H9 (cell line): ENCODE measurements at regions not wholly inside any gene's neighbourhood (a gene's known extent, or its start where the extent isn't known, plus 50 kb on each side); places are given as distances from the start of the nearest gene placed in this dataset.

ENCODE experiments used
- DNase-seq: peaks from one replicate; pipeline ENCODE4 v3.0.0-alpha.2; 2017
- H2AFZ ChIP-seq: one replicate; pipeline ENCODE4 v1.6.1; 2013; ENCODE audit warnings: mild to moderate bottlenecking, low read length, control low read depth, moderate library complexity
- H2AK5ac ChIP-seq: 2 replicates; pipeline ENCODE4 v1.6.1; 2013; ENCODE audit warnings: low read length, control low read depth, mixed read lengths; ENCODE audit not compliant: insufficient read length
- H2BK120ac ChIP-seq: one replicate; pipeline ENCODE4 v1.6.1; 2013; ENCODE audit warnings: low read depth, mild to moderate bottlenecking, low read length, control low read depth, inconsistent platforms; ENCODE audit not compliant: poor library complexity, severe bottlenecking
- H2BK12ac ChIP-seq: 2 replicates; pipeline ENCODE4 v1.6.1; 2013; ENCODE audit warnings: low read length, control low read depth, mixed read lengths, low read depth; ENCODE audit not compliant: insufficient read length
- H2BK15ac ChIP-seq: 2 replicates; pipeline ENCODE4 v1.6.1; 2013; ENCODE audit warnings: low read depth, low read length, control low read depth
- H2BK20ac ChIP-seq: one replicate; pipeline ENCODE4 v1.6.1; 2013; ENCODE audit warnings: low read depth, mild to moderate bottlenecking, low read length, control low read depth, inconsistent platforms; ENCODE audit not compliant: poor library complexity, severe bottlenecking
- H2BK5ac ChIP-seq: 2 replicates; pipeline ENCODE4 v1.6.1; 2013; ENCODE audit warnings: low read length, control low read depth, mixed read lengths; ENCODE audit not compliant: insufficient read length
- H3K14ac ChIP-seq: 2 replicates; pipeline ENCODE4 v1.6.1; 2013; ENCODE audit warnings: low read length, control low read depth; ENCODE audit not compliant: insufficient read depth
- H3K18ac ChIP-seq: 2 replicates; pipeline ENCODE4 v1.6.1; 2013; ENCODE audit warnings: low read depth, mild to moderate bottlenecking, mixed read lengths, low read length, control low read depth; ENCODE audit not compliant: insufficient read length
- H3K23ac ChIP-seq: 2 replicates; pipeline ENCODE4 v1.6.1; 2013; ENCODE audit warnings: low read length, control low read depth, mixed read lengths, low read depth; ENCODE audit not compliant: insufficient read length
- H3K23me2 ChIP-seq: 2 replicates; pipeline ENCODE4 v1.6.1; 2013; ENCODE audit warnings: low read depth, mild to moderate bottlenecking, mixed read lengths, low read length, control low read depth; ENCODE audit not compliant: insufficient read length, poor library complexity, severe bottlenecking
- H3K27ac ChIP-seq: 2 replicates; pipeline ENCODE4 v1.5.1; 2013; ENCODE audit warnings: low read length, control low read depth, mixed read lengths, low read depth; ENCODE audit not compliant: insufficient read length
- H3K27me3 ChIP-seq: 2 replicates; pipeline ENCODE4 v1.6.1; 2013; ENCODE audit warnings: low read length, control low read depth, inconsistent platforms; ENCODE audit not compliant: insufficient read depth
- H3K4ac ChIP-seq: 2 replicates; pipeline ENCODE4 v1.6.1; 2013; ENCODE audit warnings: low read depth, mild to moderate bottlenecking, control low read depth, inconsistent platforms, low read length, moderate library complexity
- H3K4me1 ChIP-seq: 2 replicates; pipeline ENCODE4 v1.6.1; 2013; ENCODE audit warnings: low read length, control low read depth, inconsistent platforms; ENCODE audit not compliant: insufficient read depth
- H3K4me2 ChIP-seq: 2 replicates; pipeline ENCODE4 v1.6.1; 2013; ENCODE audit warnings: low read length, control low read depth, mixed read lengths; ENCODE audit not compliant: insufficient read length, insufficient read depth
- H3K56ac ChIP-seq: 2 replicates; pipeline ENCODE4 v1.6.1; 2013; ENCODE audit warnings: low read depth, mild to moderate bottlenecking, mixed read lengths, low read length, control low read depth; ENCODE audit not compliant: insufficient read length
- H3K79me1 ChIP-seq: 2 replicates; pipeline ENCODE4 v1.6.1; 2013; ENCODE audit warnings: low read depth, mild to moderate bottlenecking, moderate library complexity, low read length, control low read depth, inconsistent platforms; ENCODE audit not compliant: insufficient read depth, poor library complexity, severe bottlenecking
- H3K79me2 ChIP-seq: 2 replicates; pipeline ENCODE4 v1.6.1; 2013; ENCODE audit warnings: low read length, control low read depth, inconsistent platforms; ENCODE audit not compliant: insufficient read depth
- H3K9ac ChIP-seq: 2 replicates; pipeline ENCODE4 v1.6.1; 2013; ENCODE audit warnings: low read length, control low read depth, mixed read lengths; ENCODE audit not compliant: insufficient read length; ENCODE audit errors: extremely low read depth
- H3K9me3 ChIP-seq: one replicate; pipeline ENCODE4 v1.6.1; 2013; ENCODE audit warnings: low read depth, low read length, inconsistent platforms; ENCODE audit not compliant: control insufficient read depth
- H3T11ph ChIP-seq: one replicate; pipeline ENCODE4 v1.6.1; 2013; ENCODE audit warnings: mild to moderate bottlenecking, low read length, control low read depth, inconsistent platforms
- H4K20me1 ChIP-seq: one replicate; pipeline ENCODE4 v1.6.1; 2013; ENCODE audit not compliant: control insufficient read depth, insufficient read length, insufficient read depth
- H4K5ac ChIP-seq: 2 replicates; pipeline ENCODE4 v1.6.1; 2013; ENCODE audit warnings: low read depth, mild to moderate bottlenecking, mixed read lengths, low read length, control low read depth; ENCODE audit not compliant: insufficient read length
- H4K8ac ChIP-seq: replicated peaks from 2 replicates; pipeline ENCODE4 v1.6.1; 2013; ENCODE audit warnings: low read length, control low read depth, mixed read lengths, low read depth; ENCODE audit not compliant: insufficient read length
- H4K91ac ChIP-seq: 2 replicates; pipeline ENCODE4 v1.6.1; 2013; ENCODE audit warnings: low read depth, mild to moderate bottlenecking, moderate library complexity, mixed read lengths, low read length, control low read depth; ENCODE audit not compliant: insufficient read length
- H3K27ac Mint-ChIP-seq, 3 experiments: 2 replicates in 2 of 3; 3 replicates in 1 of 3; pipeline ENCODE4 v1.8.0; 2020 to 2021; ENCODE audit warnings: mixed read lengths in 3 of 3, mild to moderate bottlenecking in 1 of 3, moderate library complexity in 1 of 3
- H3K27me3 Mint-ChIP-seq: 2 replicates; pipeline ENCODE4 v1.8.0; 2021; ENCODE audit warnings: low read depth, mild to moderate bottlenecking, moderate library complexity, mixed read lengths
- H3K36me3 Mint-ChIP-seq, 3 experiments: 2 replicates in 2 of 3; 3 replicates in 1 of 3; pipeline ENCODE4 v1.8.0; 2020 to 2021; ENCODE audit warnings: low read depth in 3 of 3, mixed read lengths in 3 of 3; ENCODE audit not compliant: insufficient read depth in 1 of 3
- H3K4me1 Mint-ChIP-seq, 2 experiments: 2 replicates each; pipeline ENCODE4 v1.8.0; 2020; ENCODE audit warnings: mixed read lengths in 2 of 2
- H3K4me3 Mint-ChIP-seq, 2 experiments: 2 replicates in 1 of 2; 3 replicates in 1 of 2; pipeline ENCODE4 v1.8.0; 2020 to 2021; ENCODE audit warnings: mild to moderate bottlenecking in 2 of 2, mixed read lengths in 2 of 2, moderate library complexity in 1 of 2
- H3K9me3 Mint-ChIP-seq, 2 experiments: 2 replicates in 1 of 2; 3 replicates in 1 of 2; pipeline ENCODE4 v1.8.0; 2020; ENCODE audit warnings: mild to moderate bottlenecking in 2 of 2, mixed read lengths in 2 of 2, moderate library complexity in 1 of 2
- CTCF ChIP-seq: fragments of 200-600 bp; sonication (generic); conservative IDR thresholded peaks from 3 replicates; pipeline ENCODE4 v1.8.0; 2021; ENCODE audit warnings: antibody characterized with exemption, mild to moderate bottlenecking
- WGBS: extraction: QIAGEN DNeasy Blood & Tissue Kit; methylation state at CpG from one replicate; pipeline ENCODE4 v1.1.7; 2013; ENCODE audit warnings: missing lambda C conversion rate, low lambda C conversion rate, mixed read lengths; ENCODE audit not compliant: insufficient read length; ENCODE audit errors: extremely low coverage; 5-methylcytosine and 5-hydroxymethylcytosine counted together

- Mint-ChIP-seq H3K9me3 (peaks cover 2 to 6% of the 10 kb centered on the region in 2 experiments; a peak in 3 of 5 replicates), H3K4me3 (no peak overlapping the region), H3K27me3 (peaks cover 2% of the 10 kb centered on the region), H3K4me1 (peaks cover 0 to 8% of the 10 kb centered on the region in 2 experiments; a peak in 2 of 4 replicates), H3K27ac (no peak overlapping the region), H3K36me3 (no peaks in the 10 kb centered on the region)
- H3K23ac ChIP-seq = no peak overlapping the region
- H3T11ph ChIP-seq = no peak overlapping the region
- no peak overlapping the region for H2BK120ac ChIP-seq
- no peaks in the 10 kb centered on the region for H3K9me3 ChIP-seq
- no peak overlapping the region for H3K9ac ChIP-seq
- no peak overlapping the region for H3K56ac ChIP-seq
- H3K4ac ChIP-seq = no peak overlapping the region
- H4K20me1 ChIP-seq = no peaks in the 10 kb centered on the region
- WGBS = no CpG with 5 or more reads among the region's 11 CpGs
- no peak overlapping the region for H2BK20ac ChIP-seq
- H3K4me2 ChIP-seq = no peak overlapping the region
- H2AK5ac ChIP-seq = no peak overlapping the region
- H3K14ac ChIP-seq = no peak overlapping the region
- H2BK12ac ChIP-seq = no peak overlapping the region
- no peak for TF ChIP-seq CTCF
- H2BK5ac ChIP-seq = no peak overlapping the region
- H3K23me2 ChIP-seq = no peaks in the 10 kb centered on the region
- no peaks in the 10 kb centered on the region for H3K79me1 ChIP-seq
- no peak overlapping the region for H4K5ac ChIP-seq
- no peak overlapping the region for H3K27ac ChIP-seq
- no peaks in the 10 kb centered on the region for H3K79me2 ChIP-seq
- no peak overlapping the region for H4K91ac ChIP-seq
- H3K27me3 ChIP-seq = no peaks in the 10 kb centered on the region
- no peak overlapping the region for H2BK15ac ChIP-seq
- no peak overlapping the region for H4K8ac ChIP-seq
- no peak overlapping the region for H3K18ac ChIP-seq
- no peak for DNase-seq
- H3K4me1 ChIP-seq = no peaks in the 10 kb centered on the region
- H2AFZ ChIP-seq = no peak overlapping the region
Observed at GRCh38 chr5:2522372-2522771, 229.1 kb downstream of the IRX2 start.
